GM18868 (cell line): ENCODE measurements at regions not wholly inside any gene's neighbourhood (a gene's known extent, or its start where the extent isn't known, plus 50 kb on each side); places are given as distances from the start of the nearest gene placed in this dataset.
"Not testable (repeated sequence)": the region's sequence is repeated elsewhere in the genome, so short reads cannot be mapped to it uniquely, and the experiment has no call there.

Experiments
- ATAC-seq: cut with Tn5 transposase; IDR thresholded peaks from one replicate; pipeline ENCODE4 v1.9.1; 2021; ENCODE audit warnings: mild to moderate bottlenecking, moderate library complexity; ENCODE audit not compliant: unreplicated experiment

GRCh38 chr5:60141119-60141518 is 247.6 kb upstream of the PDE4D start:
- peak; percentile 73 for ATAC-seq

- ATAC-seq = no peak
These were observed 243.3 kb upstream of the PDE4D start for GRCh38 chr5:60136841-60137240.

- ATAC-seq = no peak
These were observed 238.0 kb upstream of the PDE4D start for GRCh38 chr5:60131504-60131903.

- no peak for ATAC-seq
These were observed 232.1 kb upstream of the PDE4D start for GRCh38 chr5:60125636-60126035.

- ATAC-seq = no peak
These were observed 209.6 kb upstream of the PDE4D start for GRCh38 chr5:60102961-60103693.

GRCh38 chr5:60101573-60101972 is 208.0 kb upstream of the PDE4D start:
- no peak for ATAC-seq

- no peak for ATAC-seq
These were observed 199.3 kb upstream of the PDE4D start for GRCh38 chr5:60092671-60093422.

- no peak for ATAC-seq
These were observed 193.1 kb upstream of the PDE4D start for GRCh38 chr5:60086583-60086982.

GRCh38 chr5:60084226-60084625 is 190.7 kb upstream of the PDE4D start:
- no peak for ATAC-seq

- ATAC-seq = no peak
These were observed 183.8 kb upstream of the PDE4D start for GRCh38 chr5:60077292-60077691.

GRCh38 chr5:60076746-60077145 is 183.2 kb upstream of the PDE4D start:
- no peak for ATAC-seq

GRCh38 chr5:60066502-60066901 is 173.0 kb upstream of the PDE4D start:
- no peak for ATAC-seq

- ATAC-seq = no peak
These were observed 166.9 kb upstream of the PDE4D start for GRCh38 chr5:60060389-60060788.

GRCh38 chr5:60056191-60056590 is 162.7 kb upstream of the PDE4D start:
- ATAC-seq = no peak

- ATAC-seq = no peak
These were observed 161.6 kb upstream of the PDE4D start for GRCh38 chr5:60055168-60055567.

- not testable (repeated sequence) for ATAC-seq
These were observed 148.6 kb upstream of the PDE4D start for GRCh38 chr5:60041996-60042664.

GRCh38 chr5:60041508-60041907 is 148.0 kb upstream of the PDE4D start:
- not testable (repeated sequence) for ATAC-seq

GRCh38 chr5:60036192-60036938 is 142.8 kb upstream of the PDE4D start:
- ATAC-seq = no peak

- no peak for ATAC-seq
These were observed 132.6 kb upstream of the PDE4D start for GRCh38 chr5:60026161-60026560.

GRCh38 chr5:60024104-60024503 is 130.6 kb upstream of the PDE4D start:
- ATAC-seq = no peak

- ATAC-seq = no peak
These were observed 129.7 kb upstream of the PDE4D start for GRCh38 chr5:60023255-60023654.
